ENCODE measurements at regions not wholly inside any gene's neighbourhood (a gene's known extent, or its start where the extent isn't known, plus 50 kb on each side); places are given as distances from the start of the nearest gene placed in this dataset.

- H3K27ac ChIP-seq (ENCODE audit: low read depth, low read length): no peak overlapping the region
- H3K4me2 ChIP-seq (ENCODE audit: insufficient read depth, low read length): no peak overlapping the region
- no peak for DNase-seq (ENCODE audit: insufficient read length, low spot score, missing footprints)
- no peak for TF ChIP-seq CTCF (IDR thresholded peaks at IDR 0.05; ENCODE audit: extremely low read depth, low read depth, low read length)
- peaks cover 2% of the 10 kb centered on the region for H3K9me3 ChIP-seq (ENCODE audit: low read depth, low read length)
- no peaks in the 10 kb centered on the region for H3K79me2 ChIP-seq (ENCODE audit: insufficient read depth, low read length)
- H4K20me1 ChIP-seq (ENCODE audit: insufficient read depth, low read length): no peaks in the 10 kb centered on the region
- H3K36me3 ChIP-seq (ENCODE audit: insufficient read depth, low read length): no peaks in the 10 kb centered on the region
- no peak overlapping the region for H2AFZ ChIP-seq (ENCODE audit: low read length)
- no peaks in the 10 kb centered on the region for H3K27me3 ChIP-seq (ENCODE audit: insufficient read depth, low read length)
- H3K4me3 ChIP-seq (ENCODE audit: insufficient read depth, low read length): no peak overlapping the region
- H3K4me1 ChIP-seq (ENCODE audit: insufficient read depth, low read length): no peaks in the 10 kb centered on the region
These were observed 1136.0 kb downstream of the FLRT2 start for GRCh38 chr14:86665975-86666374.

GRCh38 chr14:86662334-86662733 lies 1132.4 kb downstream of the FLRT2 start:
- Histone ChIP-seq H3K36me3 (ENCODE audit: insufficient read depth, low read length) (no peaks in the 10 kb centered on the region), H3K79me2 (ENCODE audit: insufficient read depth, low read length) (no peaks in the 10 kb centered on the region), H3K4me3 (ENCODE audit: insufficient read depth, low read length) (no peak overlapping the region), H3K27me3 (ENCODE audit: insufficient read depth, low read length) (no peaks in the 10 kb centered on the region), H3K4me2 (ENCODE audit: insufficient read depth, low read length) (no peak overlapping the region), H3K27ac (ENCODE audit: low read depth, low read length) (no peak overlapping the region), H2AFZ (ENCODE audit: low read length) (no peak overlapping the region), H3K9me3 (ENCODE audit: low read depth, low read length) (peaks cover 2% of the 10 kb centered on the region), H4K20me1 (ENCODE audit: insufficient read depth, low read length) (no peaks in the 10 kb centered on the region), H3K4me1 (ENCODE audit: insufficient read depth, low read length) (no peaks in the 10 kb centered on the region)
- TF ChIP-seq CTCF (IDR thresholded peaks at IDR 0.05; ENCODE audit: extremely low read depth, low read depth, low read length): no peak
- DNase-seq (ENCODE audit: insufficient read length, low spot score, missing footprints): no peak

GRCh38 chr14:86654558-86655184 lies 1124.7 kb downstream of the FLRT2 start:
- Histone ChIP-seq H3K27ac (ENCODE audit: low read depth, low read length) (no peak overlapping the region), H3K79me2 (ENCODE audit: insufficient read depth, low read length) (no peaks in the 10 kb centered on the region), H2AFZ (ENCODE audit: low read length) (no peak overlapping the region), H4K20me1 (ENCODE audit: insufficient read depth, low read length) (no peaks in the 10 kb centered on the region), H3K36me3 (ENCODE audit: insufficient read depth, low read length) (no peaks in the 10 kb centered on the region), H3K9me3 (ENCODE audit: low read depth, low read length) (no peaks in the 10 kb centered on the region), H3K4me3 (ENCODE audit: insufficient read depth, low read length) (no peak overlapping the region), H3K27me3 (ENCODE audit: insufficient read depth, low read length) (no peaks in the 10 kb centered on the region), H3K4me1 (ENCODE audit: insufficient read depth, low read length) (no peaks in the 10 kb centered on the region), H3K4me2 (ENCODE audit: insufficient read depth, low read length) (no peak overlapping the region)
- no peak for DNase-seq (ENCODE audit: insufficient read length, low spot score, missing footprints)
- TF ChIP-seq CTCF (IDR thresholded peaks at IDR 0.05; ENCODE audit: extremely low read depth, low read depth, low read length): peak; percentile 58

- Histone ChIP-seq H3K9me3 (ENCODE audit: low read depth, low read length) (no peaks in the 10 kb centered on the region), H3K27ac (ENCODE audit: low read depth, low read length) (no peak overlapping the region)
These were observed 1122.6 kb downstream of the FLRT2 start for GRCh38 chr14:86652526-86652925.

More at GRCh38 chr14:86652526-86652925, 1122.6 kb downstream of the FLRT2 start:
- no peak for TF ChIP-seq CTCF (IDR thresholded peaks at IDR 0.05; ENCODE audit: extremely low read depth, low read depth, low read length)
- H3K4me1 ChIP-seq (ENCODE audit: insufficient read depth, low read length): no peaks in the 10 kb centered on the region
- H3K4me2 ChIP-seq (ENCODE audit: insufficient read depth, low read length): no peak overlapping the region
- H3K4me3 ChIP-seq (ENCODE audit: insufficient read depth, low read length): no peak overlapping the region
- no peaks in the 10 kb centered on the region for H3K27me3 ChIP-seq (ENCODE audit: insufficient read depth, low read length)
- DNase-seq (ENCODE audit: insufficient read length, low spot score, missing footprints): no peak
- no peaks in the 10 kb centered on the region for H4K20me1 ChIP-seq (ENCODE audit: insufficient read depth, low read length)
- H3K79me2 ChIP-seq (ENCODE audit: insufficient read depth, low read length): no peaks in the 10 kb centered on the region
- no peaks in the 10 kb centered on the region for H3K36me3 ChIP-seq (ENCODE audit: insufficient read depth, low read length)
- no peak overlapping the region for H2AFZ ChIP-seq (ENCODE audit: low read length)
